Panc1 (cell line): ENCODE measurements at regions not wholly inside any gene's neighbourhood (a gene's known extent, or its start where the extent isn't known, plus 50 kb on each side); places are given as distances from the start of the nearest gene placed in this dataset.
"Not testable (repeated sequence)": the region's sequence is repeated elsewhere in the genome, so short reads cannot be mapped to it uniquely, and the experiment has no call there.

Source experiments
- ATAC-seq: fragments of 200-7000 bp; cut with Tn5 transposase; 2 replicates; pipeline ENCODE4 v1.9.1; 2020; ENCODE audit warnings: mild to moderate bottlenecking, moderate library complexity
- BruUV-seq: library from RNA; stranded (reverse); fragments of 400-500 nt; replicated peaks from 2 replicates; lab custom pipeline; 2021; lab: Mats Ljungman, UMichigan
- CTCF ChIA-PET: fragments of 300-600 bp; sonication (Branson Sonifier 250); formaldehyde crosslinking; loops from one replicate; lab custom pipeline; 2022; ENCODE audit warnings: antibody characterized with exemption; lab: Charles Lee
- POLR2A ChIA-PET: fragments of 300-600 bp; sonication (Branson Sonifier 250); formaldehyde crosslinking; loops from one replicate; lab custom pipeline; 2022; ENCODE audit warnings: antibody characterized with exemption; lab: Charles Lee
- DNase-seq: peaks from one replicate; pipeline ENCODE4 v3.0.0-alpha.2; 2010; ENCODE audit warnings: low read depth, low spot score
- H3K27ac ChIP-seq: 2 replicates; pipeline ENCODE4 v1.5.1; 2011; ENCODE audit warnings: mild to moderate bottlenecking, low read length, inconsistent platforms
- H3K27me3 ChIP-seq: fragments of 200-500 bp; sonication (Bioruptor generic); 2 replicates; pipeline ENCODE4 v1.6.0; 2014; ENCODE audit warnings: low read length, inconsistent platforms; ENCODE audit not compliant: control insufficient read depth, insufficient read depth
- H3K36me3 ChIP-seq: fragments of 200-500 bp; sonication (Bioruptor generic); 2 replicates; pipeline ENCODE4 v1.5.1; 2014; ENCODE audit warnings: inconsistent platforms, mild to moderate bottlenecking, low read length, moderate library complexity; ENCODE audit not compliant: control insufficient read depth, insufficient read depth
- H3K4me1 ChIP-seq: 2 replicates; pipeline ENCODE4 v1.5.1; 2011; ENCODE audit warnings: inconsistent platforms, mild to moderate bottlenecking, low read length, moderate library complexity; ENCODE audit not compliant: control insufficient read depth, insufficient read depth
- H3K4me3 ChIP-seq, 2 experiments: 2 replicates each; pipeline ENCODE4 v1.5.1; 2011 to 2012; ENCODE audit warnings: low read depth in 2 of 2, low read length in 2 of 2, mild to moderate bottlenecking in 2 of 2, inconsistent platforms in 1 of 2, moderate library complexity in 1 of 2
- H3K9me3 ChIP-seq: fragments of 200-500 bp; sonication (Bioruptor generic); 2 replicates; pipeline ENCODE4 v1.5.1; 2014; ENCODE audit warnings: low read depth, mild to moderate bottlenecking, inconsistent platforms, low read length, moderate library complexity; ENCODE audit not compliant: control insufficient read depth, insufficient read depth
- POLR2AphosphoS5 ChIP-seq: IDR thresholded peaks from 2 replicates; pipeline ENCODE4 v1.6.1; 2012; ENCODE audit warnings: mild to moderate bottlenecking, low read depth, low read length, moderate library complexity
- SIN3A ChIP-seq: IDR thresholded peaks from 2 replicates; pipeline ENCODE4 v1.6.1; 2012; ENCODE audit warnings: low read depth, mild to moderate bottlenecking, low read length, moderate library complexity, borderline replicate concordance; ENCODE audit not compliant: insufficient read depth
- TCF7L2 ChIP-seq: IDR thresholded peaks from 2 replicates; pipeline ENCODE4 v1.6.1; 2011; ENCODE audit warnings: mild to moderate bottlenecking, low read depth, low read length, inconsistent platforms
- in situ Hi-C: cut with HindIII; loops from 2 replicates; pipeline ENCODE4 v1.10.0; 2016; ENCODE audit warnings: low sequenced_read_pairs, low pct_unique_long_range_greater_than_20kb
- intact Hi-C: fragments of 100-400 bp; cut with micrococcal nuclease; formaldehyde crosslinking; loops from one replicate; pipeline ENCODE4 v1.10.0; 2022; ENCODE audit not compliant: unreplicated experiment
- TF ChIP-seq, protein P1 (sequence below), 2 experiments: IDR thresholded peaks; 2 replicates each; pipeline ENCODE4 v1.6.1; 2011 to 2012; ENCODE audit warnings: low read depth in 2 of 2, control low read depth in 1 of 2, low read length in 1 of 2, mild to moderate bottlenecking in 1 of 2, moderate library complexity in 1 of 2; ENCODE audit not compliant: insufficient read depth in 1 of 2
- TF ChIP-seq, protein P2 (sequence below): fragments of 450-650 bp; IDR thresholded peaks from 2 replicates; pipeline ENCODE4 v1.5.1; 2017; ENCODE audit warnings: mild to moderate bottlenecking

DNA sequence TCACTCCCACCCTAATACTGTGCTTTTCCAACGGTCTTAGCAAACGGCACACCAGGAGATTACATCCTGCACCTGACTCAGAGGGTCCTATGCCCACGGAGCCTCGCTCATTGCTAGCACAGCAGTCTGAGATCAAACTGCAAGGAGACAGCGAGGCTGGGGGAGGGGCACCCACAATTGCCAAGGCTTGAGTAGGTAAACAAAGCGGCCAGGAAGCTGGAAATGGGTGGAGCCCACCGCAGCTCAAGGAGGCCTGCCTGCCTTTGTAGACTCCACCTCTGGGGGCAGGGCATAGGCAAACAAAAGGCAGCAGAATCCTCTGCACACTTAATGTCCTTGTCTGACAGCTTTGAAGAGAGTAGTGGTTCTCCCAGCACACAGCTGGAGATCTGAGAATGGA is 450.2 kb downstream of the DIRAS2 start:
- CTCF ChIA-PET, in situ Hi-C loops, POLR2A ChIA-PET, H3K4me3 ChIP-seq, H3K27me3 ChIP-seq, H3K36me3 ChIP-seq, BruUV-seq, intact Hi-C loops, ATAC-seq, DNase-seq, H3K27ac ChIP-seq, H3K4me1 ChIP-seq, H3K9me3 ChIP-seq: not testable (repeated sequence)

DNA sequence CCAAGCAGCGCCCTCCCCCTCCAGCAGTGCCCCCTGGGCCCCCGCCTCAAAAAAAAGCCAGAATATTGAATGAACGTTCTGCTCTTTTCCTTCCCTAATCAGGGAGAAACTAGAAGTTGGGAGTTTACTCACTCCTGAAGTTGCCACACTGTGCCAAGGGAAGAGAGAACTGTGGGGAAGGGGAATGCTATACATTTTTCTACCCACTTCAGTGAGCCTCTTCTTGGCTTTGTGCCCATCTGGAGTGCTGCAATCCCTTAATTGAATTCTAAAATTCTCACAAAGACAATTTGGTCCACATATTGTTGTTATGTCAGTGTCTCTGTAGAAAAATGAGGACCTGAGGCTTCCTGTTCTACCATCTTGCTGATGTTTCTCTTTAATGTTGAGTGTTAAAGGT is 443.7 kb downstream of the DIRAS2 start:
- DNase-seq = no peak
- TF ChIP-seq, protein P1, sequence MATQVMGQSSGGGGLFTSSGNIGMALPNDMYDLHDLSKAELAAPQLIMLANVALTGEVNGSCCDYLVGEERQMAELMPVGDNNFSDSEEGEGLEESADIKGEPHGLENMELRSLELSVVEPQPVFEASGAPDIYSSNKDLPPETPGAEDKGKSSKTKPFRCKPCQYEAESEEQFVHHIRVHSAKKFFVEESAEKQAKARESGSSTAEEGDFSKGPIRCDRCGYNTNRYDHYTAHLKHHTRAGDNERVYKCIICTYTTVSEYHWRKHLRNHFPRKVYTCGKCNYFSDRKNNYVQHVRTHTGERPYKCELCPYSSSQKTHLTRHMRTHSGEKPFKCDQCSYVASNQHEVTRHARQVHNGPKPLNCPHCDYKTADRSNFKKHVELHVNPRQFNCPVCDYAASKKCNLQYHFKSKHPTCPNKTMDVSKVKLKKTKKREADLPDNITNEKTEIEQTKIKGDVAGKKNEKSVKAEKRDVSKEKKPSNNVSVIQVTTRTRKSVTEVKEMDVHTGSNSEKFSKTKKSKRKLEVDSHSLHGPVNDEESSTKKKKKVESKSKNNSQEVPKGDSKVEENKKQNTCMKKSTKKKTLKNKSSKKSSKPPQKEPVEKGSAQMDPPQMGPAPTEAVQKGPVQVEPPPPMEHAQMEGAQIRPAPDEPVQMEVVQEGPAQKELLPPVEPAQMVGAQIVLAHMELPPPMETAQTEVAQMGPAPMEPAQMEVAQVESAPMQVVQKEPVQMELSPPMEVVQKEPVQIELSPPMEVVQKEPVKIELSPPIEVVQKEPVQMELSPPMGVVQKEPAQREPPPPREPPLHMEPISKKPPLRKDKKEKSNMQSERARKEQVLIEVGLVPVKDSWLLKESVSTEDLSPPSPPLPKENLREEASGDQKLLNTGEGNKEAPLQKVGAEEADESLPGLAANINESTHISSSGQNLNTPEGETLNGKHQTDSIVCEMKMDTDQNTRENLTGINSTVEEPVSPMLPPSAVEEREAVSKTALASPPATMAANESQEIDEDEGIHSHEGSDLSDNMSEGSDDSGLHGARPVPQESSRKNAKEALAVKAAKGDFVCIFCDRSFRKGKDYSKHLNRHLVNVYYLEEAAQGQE (IDR thresholded peaks at IDR 0.05; ENCODE audit: insufficient read depth in 1 of 2, low read depth in 2 of 2, low read length in 1 of 2) = no peak
- TF ChIP-seq POLR2AphosphoS5 (no peak), SIN3A (no peak), TCF7L2 (no peak)
- TF ChIP-seq, protein P2, sequence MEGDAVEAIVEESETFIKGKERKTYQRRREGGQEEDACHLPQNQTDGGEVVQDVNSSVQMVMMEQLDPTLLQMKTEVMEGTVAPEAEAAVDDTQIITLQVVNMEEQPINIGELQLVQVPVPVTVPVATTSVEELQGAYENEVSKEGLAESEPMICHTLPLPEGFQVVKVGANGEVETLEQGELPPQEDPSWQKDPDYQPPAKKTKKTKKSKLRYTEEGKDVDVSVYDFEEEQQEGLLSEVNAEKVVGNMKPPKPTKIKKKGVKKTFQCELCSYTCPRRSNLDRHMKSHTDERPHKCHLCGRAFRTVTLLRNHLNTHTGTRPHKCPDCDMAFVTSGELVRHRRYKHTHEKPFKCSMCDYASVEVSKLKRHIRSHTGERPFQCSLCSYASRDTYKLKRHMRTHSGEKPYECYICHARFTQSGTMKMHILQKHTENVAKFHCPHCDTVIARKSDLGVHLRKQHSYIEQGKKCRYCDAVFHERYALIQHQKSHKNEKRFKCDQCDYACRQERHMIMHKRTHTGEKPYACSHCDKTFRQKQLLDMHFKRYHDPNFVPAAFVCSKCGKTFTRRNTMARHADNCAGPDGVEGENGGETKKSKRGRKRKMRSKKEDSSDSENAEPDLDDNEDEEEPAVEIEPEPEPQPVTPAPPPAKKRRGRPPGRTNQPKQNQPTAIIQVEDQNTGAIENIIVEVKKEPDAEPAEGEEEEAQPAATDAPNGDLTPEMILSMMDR = no peak
- Histone ChIP-seq H3K36me3 (no peaks in the 10 kb centered on the region), H3K9me3 (no peaks in the 10 kb centered on the region), H3K27me3 (no peaks in the 10 kb centered on the region), H3K4me3 (no peak overlapping the region), H3K4me1 (no peaks in the 10 kb centered on the region), H3K27ac (no peak overlapping the region)
- in situ Hi-C loops = no loop called here
- POLR2A ChIA-PET = no interaction called here
- intact Hi-C loops = no loop called here
- ATAC-seq = no peak
- CTCF ChIA-PET = no interaction called here
- no TSS peak for BruUV-seq

DNA sequence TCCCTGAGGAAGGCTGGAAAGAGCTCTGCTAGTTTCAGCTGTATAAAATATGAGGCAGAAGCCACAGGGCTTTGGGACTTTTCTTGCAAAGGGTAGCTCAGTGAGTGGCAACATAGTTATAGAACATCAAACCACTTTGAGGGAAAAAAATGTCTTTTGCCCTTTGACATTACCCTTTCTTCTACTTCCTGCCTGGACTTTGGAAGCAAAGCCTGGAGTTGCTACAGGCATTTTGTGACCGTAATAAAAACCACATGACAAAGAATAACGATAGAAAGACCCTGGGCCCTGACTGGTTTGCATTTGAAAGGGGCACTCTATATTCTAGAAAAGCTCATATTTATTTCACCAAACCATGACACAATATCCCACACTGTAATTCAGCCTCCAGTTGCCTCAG is 440.9 kb downstream of the DIRAS2 start:
- TF ChIP-seq, protein P2 = no peak
- TF ChIP-seq TCF7L2 = no peak
- no peak for TF ChIP-seq POLR2AphosphoS5
- no peak for TF ChIP-seq SIN3A
- TF ChIP-seq, protein P1 (IDR thresholded peaks at IDR 0.05; ENCODE audit: insufficient read depth in 1 of 2, low read depth in 2 of 2, low read length in 1 of 2) = no peak
- no TSS peak for BruUV-seq
- in situ Hi-C loops = no loop called here
- no peaks in the 10 kb centered on the region for H3K9me3 ChIP-seq
- H3K27me3 ChIP-seq = no peaks in the 10 kb centered on the region
- H3K27ac ChIP-seq = no peak overlapping the region
- DNase-seq (no peak), ATAC-seq (no peak)
- intact Hi-C loops = no loop called here
- no peaks in the 10 kb centered on the region for H3K36me3 ChIP-seq
- no peaks in the 10 kb centered on the region for H3K4me1 ChIP-seq
- H3K4me3 ChIP-seq = no peak overlapping the region
- POLR2A ChIA-PET = no interaction called here
- CTCF ChIA-PET = no interaction called here
